NT2/D1 (cell line): ENCODE measurements at regions not wholly inside any gene's neighbourhood (a gene's known extent, or its start where the extent isn't known, plus 50 kb on each side); places are given as distances from the start of the nearest gene placed in this dataset.

ENCODE experiments used
- SUZ12 ChIP-seq: IDR thresholded peaks from 2 replicates; pipeline ENCODE4 v1.6.1; 2011; ENCODE audit not compliant: insufficient read length, insufficient read depth; ENCODE audit errors: extremely low read depth
- ZNF274 ChIP-seq: IDR thresholded peaks from 2 replicates; pipeline ENCODE4 v1.6.1; 2011; ENCODE audit warnings: mild to moderate bottlenecking, low read depth, low read length

- TF ChIP-seq SUZ12 (no peak), ZNF274 (no peak)
These were observed 238.4 kb upstream of the MDFIC2 start for GRCh38 chr3:70550723-70551319.
